ENCODE measurements at regions not wholly inside any gene's neighbourhood (a gene's known extent, or its start where the extent isn't known, plus 50 kb on each side); places are given as distances from the start of the nearest gene placed in this dataset.

GRCh38 chr7:46975493-46975892, 606.4 kb downstream of the TNS3 start:
- no peak overlapping the region for H3K27ac ChIP-seq (ENCODE audit: low read depth, low read length)
- WGBS, 3 donors, result 76 to 91% (median 79%) methylated on average over 2 of the region's 2 CpGs

- 80 to 84% (median 81%) methylated on average over 3 of the region's 3 CpGs for WGBS, 3 donors
- no peak overlapping the region for H3K27ac ChIP-seq (ENCODE audit: low read depth, low read length)
These were observed 609.7 kb downstream of the TNS3 start for GRCh38 chr7:46972205-46972604.

- H3K27ac ChIP-seq (ENCODE audit: low read depth, low read length), result no peak overlapping the region
- WGBS, 3 donors, result 90 to 95% (median 92%) methylated on average over 1 of the region's 1 CpG
These were observed 611.4 kb downstream of the TNS3 start for GRCh38 chr7:46970476-46970875.

DNA sequence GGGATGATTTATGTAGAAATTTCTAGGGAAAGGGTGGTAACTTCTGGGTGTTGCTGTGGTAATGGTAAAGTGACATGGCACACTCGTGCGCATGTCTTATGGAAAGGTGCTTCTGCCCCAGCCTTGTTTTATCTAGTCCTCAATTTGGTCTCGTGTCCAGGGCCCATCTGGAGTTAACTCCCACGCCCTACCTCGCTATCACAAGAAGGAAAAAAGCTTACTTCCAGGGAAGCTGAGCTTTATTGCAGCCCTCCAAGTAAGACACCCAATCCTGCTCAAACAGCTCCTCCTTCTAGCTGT, 611.8 kb downstream of the TNS3 start:
- H3K27ac ChIP-seq (ENCODE audit: low read depth, low read length), result no peak overlapping the region
- 78 to 86% (median 86%) methylated on average over 5 of the region's 5 CpGs for WGBS, 3 donors

GRCh38 chr7:46969303-46970130, 612.4 kb downstream of the TNS3 start:
- WGBS, 3 donors, result 76 to 82% (median 81%) methylated on average over 12 of the region's 12 CpGs
- no peak overlapping the region for H3K27ac ChIP-seq (ENCODE audit: low read depth, low read length)

DNA sequence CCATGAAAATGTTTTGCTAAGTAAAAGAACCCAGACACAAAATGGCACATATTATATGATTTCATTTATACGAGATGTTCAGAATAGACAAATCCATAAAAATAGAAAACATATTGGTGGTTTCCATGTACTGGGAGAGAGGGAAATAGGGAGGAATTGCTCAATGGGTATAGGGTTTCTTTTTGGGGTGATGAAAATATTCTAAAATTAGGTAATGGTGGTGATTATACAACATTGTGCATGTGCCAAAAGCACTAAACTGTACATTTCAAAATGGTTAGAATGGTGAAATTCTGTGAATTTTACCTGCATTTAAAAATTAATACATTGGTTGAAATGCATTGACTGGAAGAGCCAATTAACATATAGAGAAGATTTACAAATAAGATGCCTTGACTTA, 613.9 kb downstream of the TNS3 start:
- H3K27ac ChIP-seq (ENCODE audit: low read depth, low read length), result no peak overlapping the region
- WGBS, 3 donors, result 93 to 100% (median 98%) methylated on average over 1 of the region's 1 CpG

GRCh38 chr7:46963719-46964118, 618.2 kb downstream of the TNS3 start:
- no peak overlapping the region for H3K27ac ChIP-seq (ENCODE audit: low read depth, low read length)

DNA sequence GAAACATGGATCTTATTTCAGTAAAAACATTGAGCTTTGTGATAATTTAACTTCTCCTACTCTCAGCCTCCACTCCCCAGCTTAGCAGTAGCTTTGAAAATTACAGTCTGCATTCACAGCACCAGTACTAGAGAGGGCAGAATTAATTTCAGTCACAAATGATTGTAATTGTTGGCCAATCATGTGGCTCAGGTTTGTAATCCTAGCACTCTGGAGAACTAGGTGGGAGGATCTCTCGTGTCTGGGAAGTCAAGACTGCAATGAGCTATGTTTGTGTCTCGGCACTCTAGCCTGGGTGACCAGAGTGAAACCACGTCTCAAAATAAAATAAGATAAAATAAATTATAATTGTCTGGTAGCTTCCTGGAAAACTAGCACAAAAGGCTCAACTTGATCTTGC, 620.9 kb downstream of the TNS3 start:
- WGBS, 3 donors, result 46 to 68% (median 52%) methylated on average over 3 of the region's 3 CpGs

DNA sequence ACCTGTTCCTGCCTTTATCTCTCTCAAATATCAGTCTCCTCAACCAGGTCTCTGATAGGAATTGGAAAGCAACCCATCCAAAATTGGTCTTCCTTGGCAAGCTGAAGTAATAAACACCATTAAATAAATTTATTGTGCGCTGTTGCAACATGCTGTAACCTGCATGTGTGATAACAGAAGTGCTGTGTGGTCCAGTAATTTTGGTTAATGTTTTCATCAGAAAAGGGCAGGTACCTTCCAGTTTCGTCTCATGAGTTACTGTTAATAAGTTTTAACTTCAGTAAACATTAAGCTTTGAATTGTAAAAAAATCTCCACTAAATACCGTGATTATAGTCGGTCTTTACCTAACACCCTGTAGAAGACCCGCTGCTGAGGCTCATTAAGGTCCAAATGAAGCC, 624.7 kb downstream of the TNS3 start:
- 73 to 92% (median 89%) methylated on average over 5 of the region's 5 CpGs for WGBS, 3 donors
- no peak overlapping the region for H3K27ac ChIP-seq (ENCODE audit: low read depth, low read length)

More for the DNA sequence above, 620.9 kb downstream of the TNS3 start:
- H3K27ac ChIP-seq (ENCODE audit: low read depth, low read length), result no peak overlapping the region

DNA sequence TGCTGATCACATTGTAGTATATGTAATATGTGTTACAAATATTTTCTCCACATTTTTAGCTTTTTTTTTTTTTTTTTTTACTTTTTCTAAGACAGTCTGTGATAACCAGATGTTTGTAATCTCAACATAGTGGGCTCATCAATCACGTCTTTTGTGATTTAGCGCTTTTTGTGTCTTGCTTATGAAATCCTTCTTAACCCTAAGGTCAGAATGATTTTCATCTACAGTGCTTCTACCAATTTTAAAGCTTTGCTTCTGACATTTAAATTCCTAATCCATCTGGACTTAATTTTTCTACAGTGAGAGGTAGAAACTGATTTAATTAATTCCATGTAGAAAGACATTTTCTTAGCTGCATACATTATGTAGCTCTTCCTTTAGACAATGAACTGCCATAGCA, 626.4 kb downstream of the TNS3 start:
- no peak overlapping the region for H3K27ac ChIP-seq (ENCODE audit: low read depth, low read length)
- WGBS, 3 donors, result 84 to 92% (median 88%) methylated on average over 2 of the region's 2 CpGs

DNA sequence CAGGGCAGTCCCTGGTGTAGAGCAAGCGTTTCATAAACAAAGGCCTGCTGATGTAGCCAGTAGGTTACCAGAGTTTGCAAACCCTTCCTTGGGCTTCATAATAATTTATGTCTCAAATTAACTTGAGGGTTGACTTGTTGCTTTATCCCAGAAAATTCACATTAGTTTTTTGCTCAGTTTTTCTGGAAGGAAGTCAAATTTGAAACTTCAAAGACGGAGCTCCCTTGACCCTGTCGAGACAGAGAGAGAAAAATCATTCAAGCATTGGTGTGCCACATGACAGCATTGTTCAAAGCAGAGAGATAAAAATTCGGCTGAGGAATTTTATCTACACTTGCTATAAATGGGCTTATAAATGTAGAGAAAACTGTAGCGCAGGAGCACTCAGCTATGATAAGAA, 627.7 kb downstream of the TNS3 start:
- WGBS, 3 donors, result 29 to 60% (median 50%) methylated on average over 5 of the region's 5 CpGs
- no peak overlapping the region for H3K27ac ChIP-seq (ENCODE audit: low read depth, low read length)

- 85 to 91% (median 91%) methylated on average over 1 of the region's 1 CpG for WGBS, 3 donors
- H3K27ac ChIP-seq (ENCODE audit: low read depth, low read length), result no peak overlapping the region
These were observed 628.9 kb downstream of the TNS3 start for GRCh38 chr7:46953008-46953407.

- H3K27ac ChIP-seq (ENCODE audit: low read depth, low read length), result no peak overlapping the region
- 79 to 89% (median 82%) methylated on average over 4 of the region's 4 CpGs for WGBS, 3 donors
These were observed 632.5 kb downstream of the TNS3 start for GRCh38 chr7:46949270-46949931.

DNA sequence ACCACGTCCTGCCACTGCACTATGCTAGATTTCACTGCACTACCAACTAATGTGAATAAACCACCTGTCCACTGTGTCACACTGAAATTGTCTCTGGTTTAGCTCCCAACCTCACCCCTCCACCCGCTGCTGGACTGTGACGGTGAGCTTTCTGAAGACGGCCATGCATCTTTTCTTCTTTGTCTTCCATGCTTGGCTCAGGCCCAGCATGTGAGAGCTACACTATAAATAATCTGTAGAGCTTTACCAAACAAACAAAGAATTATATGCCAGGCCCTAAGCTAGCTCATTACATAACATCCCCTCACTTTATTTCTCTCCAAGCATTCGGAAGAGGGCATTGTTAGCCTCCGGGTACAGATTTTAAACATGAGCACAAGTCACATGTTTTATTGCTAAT, 633.2 kb downstream of the TNS3 start:
- no peak overlapping the region for H3K27ac ChIP-seq (ENCODE audit: low read depth, low read length)
- WGBS, 3 donors, result 83 to 90% (median 87%) methylated on average over 6 of the region's 6 CpGs

DNA sequence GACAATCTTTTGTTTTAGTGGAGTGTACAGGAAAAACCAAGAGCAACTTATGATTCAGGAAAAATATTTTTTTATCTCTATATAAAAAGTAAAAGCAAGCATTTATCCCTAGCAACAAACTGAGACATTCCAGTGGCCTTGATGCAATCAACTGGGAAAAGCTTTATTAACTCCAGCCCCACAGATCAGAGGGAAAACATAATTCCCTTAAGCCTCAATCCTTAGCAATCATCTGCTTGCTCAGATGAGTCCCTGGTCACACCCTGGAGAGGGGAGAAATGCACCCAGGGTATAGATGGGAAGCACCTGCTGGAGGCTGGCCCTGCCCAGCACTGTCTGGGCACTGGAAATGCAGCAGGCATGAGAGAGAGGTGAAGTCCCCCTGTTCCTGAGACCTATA, 636.6 kb downstream of the TNS3 start:
- no peak overlapping the region for H3K27ac ChIP-seq (ENCODE audit: low read depth, low read length)

GRCh38 chr7:46943996-46944395, 637.9 kb downstream of the TNS3 start:
- H3K27ac ChIP-seq (ENCODE audit: low read depth, low read length), result no peak overlapping the region
- 75 to 81% (median 80%) methylated on average over 3 of the region's 3 CpGs for WGBS, 3 donors

- WGBS, 3 donors, result 87 to 95% (median 94%) methylated on average over 5 of the region's 5 CpGs
- H3K27ac ChIP-seq (ENCODE audit: low read depth, low read length), result no peak overlapping the region
These were observed 639.3 kb downstream of the TNS3 start for GRCh38 chr7:46942574-46942973.

- no peak overlapping the region for H3K27ac ChIP-seq (ENCODE audit: low read depth, low read length)
- WGBS, 3 donors, result 82 to 93% (median 88%) methylated on average over 5 of the region's 5 CpGs
These were observed 641.7 kb downstream of the TNS3 start for GRCh38 chr7:46940178-46940577.

- WGBS, 3 donors, result 62 to 82% (median 64%) methylated on average over 8 of the region's 8 CpGs
- H3K27ac ChIP-seq (ENCODE audit: low read depth, low read length), result no peak overlapping the region
These were observed 642.4 kb downstream of the TNS3 start for GRCh38 chr7:46939558-46939957.

GRCh38 chr7:46939089-46939488, 642.8 kb downstream of the TNS3 start:
- WGBS, 3 donors, result 70 to 85% (median 72%) methylated on average over 2 of the region's 2 CpGs
- H3K27ac ChIP-seq (ENCODE audit: low read depth, low read length), result no peak overlapping the region

Measured in adipose tissue (tissue), 3 donors.